CMK (cell line): ENCODE measurements at regions not wholly inside any gene's neighbourhood (a gene's known extent, or its start where the extent isn't known, plus 50 kb on each side); places are given as distances from the start of the nearest gene placed in this dataset.
"Not testable (repeated sequence)": the region's sequence is repeated elsewhere in the genome, so short reads cannot be mapped to it uniquely, and the experiment has no call there.

Source experiments
- DNase-seq: peaks from one replicate; pipeline ENCODE4 v3.0.0-alpha.2; 2010; ENCODE audit warnings: low read depth

GRCh38 chr10:9147475-9147874 is 1093.0 kb downstream of the GATA3 start:
- no peak for DNase-seq

GRCh38 chr10:9149134-9149533 is 1094.6 kb downstream of the GATA3 start:
- DNase-seq, result no peak

GRCh38 chr10:9153057-9153456 is 1098.6 kb downstream of the GATA3 start:
- DNase-seq, result not testable (repeated sequence)

GRCh38 chr10:9157656-9158055 is 1103.2 kb downstream of the GATA3 start:
- no peak for DNase-seq

GRCh38 chr10:9158675-9159074 is 1104.2 kb downstream of the GATA3 start:
- DNase-seq, result no peak

GRCh38 chr10:9160275-9160674 is 1105.8 kb downstream of the GATA3 start:
- no peak for DNase-seq

GRCh38 chr10:9163699-9164098 is 1109.2 kb downstream of the GATA3 start:
- no peak for DNase-seq

GRCh38 chr10:9166770-9167169 is 1112.3 kb downstream of the GATA3 start:
- DNase-seq, result no peak

- no peak for DNase-seq
These were observed 1117.8 kb downstream of the GATA3 start for GRCh38 chr10:9172276-9172675.

- no peak for DNase-seq
These were observed 1120.7 kb downstream of the GATA3 start for GRCh38 chr10:9175200-9175599.

GRCh38 chr10:9183197-9183880 is 1128.9 kb downstream of the GATA3 start:
- not testable (repeated sequence) for DNase-seq

- no peak for DNase-seq
These were observed 1133.7 kb downstream of the GATA3 start for GRCh38 chr10:9188022-9188810.

GRCh38 chr10:9189448-9189847 is 1135.0 kb downstream of the GATA3 start:
- DNase-seq, result no peak

- no peak for DNase-seq
These were observed 1138.6 kb downstream of the GATA3 start for GRCh38 chr10:9193120-9193519.

GRCh38 chr10:9195385-9195784 is 1140.9 kb downstream of the GATA3 start:
- DNase-seq, result no peak

- no peak for DNase-seq
These were observed 1144.1 kb downstream of the GATA3 start for GRCh38 chr10:9198611-9199010.

GRCh38 chr10:9205558-9205957 is 1151.1 kb downstream of the GATA3 start:
- no peak for DNase-seq

GRCh38 chr10:9209105-9209798 is 1154.8 kb downstream of the GATA3 start:
- DNase-seq, result no peak

GRCh38 chr10:9211228-9211627 is 1156.7 kb downstream of the GATA3 start:
- no peak for DNase-seq

GRCh38 chr10:9214618-9215017 is 1160.1 kb downstream of the GATA3 start:
- DNase-seq, result no peak

- DNase-seq, result no peak
These were observed 1160.6 kb downstream of the GATA3 start for GRCh38 chr10:9215121-9215520.

- no peak for DNase-seq
These were observed 1165.4 kb downstream of the GATA3 start for GRCh38 chr10:9219860-9220259.

GRCh38 chr10:9222917-9223316 is 1168.4 kb downstream of the GATA3 start:
- DNase-seq, result no peak
